ENCODE measurements at regions not wholly inside any gene's neighbourhood (a gene's known extent, or its start where the extent isn't known, plus 50 kb on each side); places are given as distances from the start of the nearest gene placed in this dataset.

GRCh38 chr2:46843316-46843715 is 72.3 kb downstream of the MCFD2 start:
- peaks cover 9% of the 10 kb centered on the region for H3K27me3 Mint-ChIP-seq (ENCODE audit: low read depth, poor library complexity)
- no peak for TF ChIP-seq CTCF (IDR thresholded peaks at IDR 0.05)
- no peak overlapping the region for H3K4me3 Mint-ChIP-seq
- H3K9me3 Mint-ChIP-seq, result no peaks in the 10 kb centered on the region
- no peaks in the 10 kb centered on the region for H3K36me3 Mint-ChIP-seq (ENCODE audit: low read depth)
- peaks cover 13% of the 10 kb centered on the region for H3K4me1 Mint-ChIP-seq
- no peak for DNase-seq
- H3K27ac Mint-ChIP-seq, result no peak overlapping the region

GRCh38 chr2:46842876-46843275 is 72.7 kb downstream of the MCFD2 start:
- peaks cover 8% of the 10 kb centered on the region for H3K4me1 Mint-ChIP-seq
- H3K27me3 Mint-ChIP-seq (ENCODE audit: low read depth, poor library complexity), result peaks cover 9% of the 10 kb centered on the region
- DNase-seq, result no peak
- H3K4me3 Mint-ChIP-seq, result no peak overlapping the region
- no peak for TF ChIP-seq CTCF (IDR thresholded peaks at IDR 0.05)
- H3K27ac Mint-ChIP-seq, result no peak overlapping the region
- no peaks in the 10 kb centered on the region for H3K9me3 Mint-ChIP-seq
- H3K36me3 Mint-ChIP-seq (ENCODE audit: low read depth), result no peaks in the 10 kb centered on the region

GRCh38 chr2:46841621-46842020 is 74.0 kb downstream of the MCFD2 start:
- H3K27me3 Mint-ChIP-seq (ENCODE audit: low read depth, poor library complexity), result peaks cover 9% of the 10 kb centered on the region
- no peaks in the 10 kb centered on the region for H3K36me3 Mint-ChIP-seq (ENCODE audit: low read depth)
- no peak for DNase-seq
- H3K4me3 Mint-ChIP-seq, result no peak overlapping the region
- H3K4me1 Mint-ChIP-seq, result no peaks in the 10 kb centered on the region
- no peak overlapping the region for H3K27ac Mint-ChIP-seq
- H3K9me3 Mint-ChIP-seq, result no peaks in the 10 kb centered on the region
- no peak for TF ChIP-seq CTCF (IDR thresholded peaks at IDR 0.05)

GRCh38 chr2:46839045-46839444 is 76.6 kb downstream of the MCFD2 start:
- H3K4me1 Mint-ChIP-seq, result no peaks in the 10 kb centered on the region
- peaks cover 9% of the 10 kb centered on the region for H3K27me3 Mint-ChIP-seq (ENCODE audit: low read depth, poor library complexity)
- no peak overlapping the region for H3K4me3 Mint-ChIP-seq
- DNase-seq, result no peak
- H3K27ac Mint-ChIP-seq, result no peak overlapping the region
- TF ChIP-seq CTCF (IDR thresholded peaks at IDR 0.05), result no peak
- no peaks in the 10 kb centered on the region for H3K9me3 Mint-ChIP-seq
- no peaks in the 10 kb centered on the region for H3K36me3 Mint-ChIP-seq (ENCODE audit: low read depth)

- TF ChIP-seq CTCF (IDR thresholded peaks at IDR 0.05), result no peak
- no peak overlapping the region for H3K4me3 Mint-ChIP-seq
- DNase-seq, result no peak
- H3K36me3 Mint-ChIP-seq (ENCODE audit: low read depth), result no peaks in the 10 kb centered on the region
- H3K9me3 Mint-ChIP-seq, result no peaks in the 10 kb centered on the region
- peaks cover 9% of the 10 kb centered on the region for H3K27me3 Mint-ChIP-seq (ENCODE audit: low read depth, poor library complexity)
- no peaks in the 10 kb centered on the region for H3K4me1 Mint-ChIP-seq
- H3K27ac Mint-ChIP-seq, result no peak overlapping the region
Observed at GRCh38 chr2:46837704-46838103, 77.9 kb downstream of the MCFD2 start.

GRCh38 chr2:46837112-46837454 is 78.5 kb downstream of the MCFD2 start:
- no peaks in the 10 kb centered on the region for H3K4me1 Mint-ChIP-seq
- no peak overlapping the region for H3K4me3 Mint-ChIP-seq
- H3K36me3 Mint-ChIP-seq (ENCODE audit: low read depth), result no peaks in the 10 kb centered on the region
- DNase-seq, result no peak
- H3K27me3 Mint-ChIP-seq (ENCODE audit: low read depth, poor library complexity), result peaks cover 9% of the 10 kb centered on the region
- H3K27ac Mint-ChIP-seq, result no peak overlapping the region
- no peak for TF ChIP-seq CTCF (IDR thresholded peaks at IDR 0.05)
- H3K9me3 Mint-ChIP-seq, result no peaks in the 10 kb centered on the region
